Activated naive CD8-positive, alpha-beta T cell treated with anti-CD3 and anti-CD28 coated beads, Interleukin-2, amount 10 ng/mL, durations not matched to agents 7 days and 5 days (primary cell): ENCODE measurements at regions not wholly inside any gene's neighbourhood (a gene's known extent, or its start where the extent isn't known, plus 50 kb on each side); places are given as distances from the start of the nearest gene placed in this dataset.
"Not testable (repeated sequence)": the region's sequence is repeated elsewhere in the genome, so short reads cannot be mapped to it uniquely, and the experiment has no call there.

Experiments
- ATAC-seq: fragments of 150-1000 bp; cut with Tn5 transposase; one replicate; pipeline ENCODE4 v1.10.0; 2021; ENCODE audit warnings: low read depth, moderate library complexity
- POLR2A ChIA-PET: fragments of 350-600 bp; sonication (Branson Sonifier 250); formaldehyde crosslinking; loops from one replicate; lab custom pipeline; 2021; ENCODE audit warnings: antibody characterized with exemption; lab: Charles Lee
- DNase-seq: peaks from one replicate; pipeline ENCODE4 v3.0.0; 2021
- H3K27ac Mint-ChIP-seq: one replicate; pipeline ENCODE4 v1.8.0; 2022; ENCODE audit warnings: mild to moderate bottlenecking, mixed read lengths
- H3K27me3 Mint-ChIP-seq: one replicate; pipeline ENCODE4 v1.8.0; 2022; ENCODE audit warnings: mild to moderate bottlenecking, moderate library complexity, mixed read lengths
- H3K36me3 Mint-ChIP-seq: one replicate; pipeline ENCODE4 v1.8.0; 2021; ENCODE audit warnings: mild to moderate bottlenecking, mixed read lengths
- H3K4me1 Mint-ChIP-seq: one replicate; pipeline ENCODE4 v1.8.0; 2021; ENCODE audit warnings: mixed read lengths
- H3K4me3 Mint-ChIP-seq: one replicate; pipeline ENCODE4 v1.8.0; 2022; ENCODE audit warnings: mild to moderate bottlenecking, moderate library complexity, mixed read lengths
- H3K9me3 Mint-ChIP-seq: one replicate; pipeline ENCODE4 v1.8.0; 2021; ENCODE audit warnings: mixed read lengths

DNA sequence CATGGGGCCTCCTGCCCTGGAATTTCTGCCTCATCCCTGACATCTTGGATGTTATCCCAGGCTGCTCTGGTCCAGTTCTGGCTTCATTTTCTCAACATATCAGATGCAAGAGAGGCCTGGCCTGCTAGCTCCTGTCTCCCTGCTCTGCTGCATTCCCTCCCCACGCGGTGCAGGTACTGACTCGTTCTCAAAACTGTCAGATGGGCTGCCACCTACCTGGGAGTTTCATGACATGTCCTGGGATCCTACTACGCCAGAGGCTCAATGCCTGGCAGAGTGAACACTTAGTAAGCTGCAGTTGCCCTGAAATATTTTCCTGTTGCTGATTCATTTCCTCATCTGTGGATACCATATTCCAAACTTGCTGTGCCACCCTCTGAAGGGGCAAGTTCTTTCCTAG is 126.7 kb upstream of the PLGLB2 start:
- H3K36me3 Mint-ChIP-seq, H3K4me1 Mint-ChIP-seq, H3K4me3 Mint-ChIP-seq, ATAC-seq, H3K9me3 Mint-ChIP-seq, H3K27me3 Mint-ChIP-seq, POLR2A ChIA-PET, H3K27ac Mint-ChIP-seq, DNase-seq: not testable (repeated sequence)

DNA sequence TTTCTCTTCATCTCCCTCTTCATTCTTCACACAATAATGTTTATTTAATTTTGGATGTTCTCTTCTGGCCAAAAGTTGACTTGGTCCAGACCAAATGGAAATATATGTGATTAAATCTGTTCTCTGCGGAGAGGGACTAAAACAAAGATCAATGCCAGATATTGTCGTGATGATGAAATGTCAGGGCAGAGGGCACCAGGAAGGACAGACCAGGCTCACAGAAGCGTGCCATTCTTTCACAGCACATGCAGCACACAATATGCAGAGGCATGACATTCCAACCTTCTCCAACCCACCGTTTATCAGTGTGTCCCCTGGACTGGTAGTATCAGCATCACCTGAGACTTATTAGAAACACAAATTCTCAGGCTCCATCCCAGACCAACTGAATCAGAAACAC is 125.2 kb upstream of the PLGLB2 start:
- H3K27me3 Mint-ChIP-seq, H3K9me3 Mint-ChIP-seq, H3K27ac Mint-ChIP-seq, POLR2A ChIA-PET, H3K4me3 Mint-ChIP-seq, DNase-seq, ATAC-seq, H3K4me1 Mint-ChIP-seq, H3K36me3 Mint-ChIP-seq: not testable (repeated sequence)

DNA sequence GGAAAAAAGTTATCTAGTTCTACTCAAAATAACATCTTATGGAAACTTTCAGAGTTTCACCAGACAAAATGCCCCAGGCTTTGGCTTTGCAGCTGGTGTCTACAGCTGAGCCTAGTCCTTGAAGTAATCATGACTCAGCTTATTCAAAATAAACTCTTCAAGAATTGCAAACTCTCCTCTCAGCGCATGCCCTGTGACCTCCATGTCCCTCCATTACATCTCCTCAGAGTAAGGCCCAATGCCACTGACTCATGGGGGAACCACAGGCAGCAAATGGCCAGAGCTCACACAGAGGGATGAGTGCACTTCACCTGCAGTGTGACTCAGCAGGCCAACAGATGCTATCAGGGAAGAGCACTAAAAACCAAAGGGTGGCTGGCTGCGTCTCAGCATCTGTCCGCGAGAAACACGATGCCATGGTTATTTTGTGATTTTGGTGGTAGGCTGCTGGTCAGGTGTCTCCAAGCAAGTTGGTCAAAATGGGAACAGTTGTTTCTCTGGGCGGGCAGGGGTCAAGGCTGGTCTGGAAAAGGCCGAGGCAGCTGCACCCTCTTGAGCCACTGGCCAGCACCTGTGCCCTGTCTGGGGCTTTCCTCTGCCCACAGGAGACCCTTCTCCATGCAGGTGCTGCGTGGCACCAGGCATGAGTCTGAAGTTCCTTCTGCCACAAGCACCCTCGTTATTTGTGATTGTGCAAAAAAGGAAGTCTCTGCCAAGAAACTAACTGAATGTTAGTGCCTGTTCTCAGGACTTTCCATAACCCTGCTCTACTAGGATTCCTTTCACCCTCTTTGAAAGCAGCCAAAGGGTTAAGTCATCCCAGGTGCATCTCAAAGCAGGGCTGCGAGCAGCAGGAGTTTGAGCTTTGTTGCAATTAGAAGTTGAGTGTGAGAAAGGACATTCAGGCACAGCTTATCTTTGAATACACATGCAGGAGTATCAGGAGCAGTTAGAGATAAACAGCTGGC is 118.1 kb upstream of the PLGLB2 start:
- H3K36me3 Mint-ChIP-seq, H3K9me3 Mint-ChIP-seq, H3K27ac Mint-ChIP-seq, H3K4me3 Mint-ChIP-seq, POLR2A ChIA-PET, H3K4me1 Mint-ChIP-seq, DNase-seq, ATAC-seq, H3K27me3 Mint-ChIP-seq: not testable (repeated sequence)

GRCh38 chr2:87630892-87631291 is 117.0 kb upstream of the PLGLB2 start:
- ATAC-seq, H3K9me3 Mint-ChIP-seq, H3K4me3 Mint-ChIP-seq, H3K4me1 Mint-ChIP-seq, DNase-seq, POLR2A ChIA-PET, H3K36me3 Mint-ChIP-seq, H3K27me3 Mint-ChIP-seq, H3K27ac Mint-ChIP-seq: not testable (repeated sequence)

GRCh38 chr2:87631402-87631801 is 116.5 kb upstream of the PLGLB2 start:
- H3K9me3 Mint-ChIP-seq, DNase-seq, H3K36me3 Mint-ChIP-seq, H3K27me3 Mint-ChIP-seq, H3K4me1 Mint-ChIP-seq, ATAC-seq, H3K4me3 Mint-ChIP-seq, POLR2A ChIA-PET: not testable (repeated sequence)
- peak overlapping the region; percentile 42 for H3K27ac Mint-ChIP-seq

- H3K4me1 Mint-ChIP-seq, H3K36me3 Mint-ChIP-seq, DNase-seq, H3K27me3 Mint-ChIP-seq, H3K4me3 Mint-ChIP-seq, H3K9me3 Mint-ChIP-seq, POLR2A ChIA-PET: not testable (repeated sequence)
- H3K27ac Mint-ChIP-seq: peak overlapping the region; percentile 16
- peak; percentile 24 for ATAC-seq
These were observed 114.5 kb upstream of the PLGLB2 start for GRCh38 chr2:87633287-87633963.

GRCh38 chr2:87634106-87634505 is 113.8 kb upstream of the PLGLB2 start:
- H3K4me3 Mint-ChIP-seq, DNase-seq, H3K27me3 Mint-ChIP-seq, H3K9me3 Mint-ChIP-seq, POLR2A ChIA-PET, ATAC-seq, H3K36me3 Mint-ChIP-seq, H3K4me1 Mint-ChIP-seq: not testable (repeated sequence)
- H3K27ac Mint-ChIP-seq: peak overlapping the region; percentile 51

DNA sequence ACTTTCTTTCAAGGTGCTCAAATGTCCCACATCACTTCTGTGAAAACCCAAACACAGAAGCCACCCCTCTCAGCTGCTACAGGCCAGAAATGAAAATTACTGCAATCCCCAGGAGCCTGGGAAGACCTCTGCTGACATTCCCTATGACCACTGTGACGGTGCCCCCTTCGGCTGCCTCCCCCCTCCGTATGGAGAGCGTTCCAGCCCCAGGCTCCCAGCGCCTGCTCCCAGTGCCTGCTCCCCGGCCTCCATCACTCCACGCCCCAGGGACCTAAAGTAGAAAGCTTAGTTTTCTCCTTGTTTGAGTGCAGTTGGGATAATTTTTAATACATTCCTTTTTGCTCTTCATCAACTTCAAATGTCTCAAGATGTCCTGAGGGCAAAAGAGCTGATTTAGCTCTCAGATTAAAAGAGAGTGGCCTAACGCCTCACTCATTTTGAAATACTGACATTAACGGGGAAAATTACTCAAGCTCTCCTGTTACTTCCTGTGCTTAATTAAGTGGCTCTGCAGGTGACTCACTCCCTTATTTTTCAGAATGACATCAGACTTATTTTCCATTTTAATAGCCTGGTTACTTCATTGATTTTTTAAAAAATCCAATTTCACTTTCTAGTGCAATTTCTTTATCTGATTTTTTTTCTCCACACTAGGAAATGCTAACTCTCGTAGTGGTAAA is 112.8 kb upstream of the PLGLB2 start:
- DNase-seq, H3K27me3 Mint-ChIP-seq, H3K4me1 Mint-ChIP-seq, H3K36me3 Mint-ChIP-seq, POLR2A ChIA-PET, H3K9me3 Mint-ChIP-seq, H3K4me3 Mint-ChIP-seq: not testable (repeated sequence)
- H3K27ac Mint-ChIP-seq: peak overlapping the region; percentile 58
- peak; percentile 44 for ATAC-seq

DNA sequence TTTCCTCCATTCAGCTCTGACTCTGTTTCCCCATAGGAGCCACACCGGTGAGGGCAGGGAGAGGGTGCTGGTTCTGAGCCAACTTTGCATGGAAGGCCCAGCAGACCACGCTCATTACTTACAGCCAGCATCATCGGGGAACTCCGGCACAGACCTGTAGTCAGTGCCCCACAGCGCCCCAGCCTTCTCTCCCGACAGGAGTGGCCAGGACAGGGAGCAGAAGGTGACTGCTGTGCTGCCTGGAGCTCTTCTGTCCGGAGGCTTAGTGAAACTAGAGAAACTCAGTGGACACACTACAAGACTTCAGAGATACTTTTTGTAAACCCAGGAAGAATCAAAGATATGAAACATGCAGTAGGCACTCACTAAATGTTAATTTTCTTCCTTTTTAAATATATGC is 111.6 kb upstream of the PLGLB2 start:
- POLR2A ChIA-PET, ATAC-seq, H3K4me3 Mint-ChIP-seq, DNase-seq, H3K9me3 Mint-ChIP-seq, H3K27ac Mint-ChIP-seq, H3K27me3 Mint-ChIP-seq, H3K36me3 Mint-ChIP-seq, H3K4me1 Mint-ChIP-seq: not testable (repeated sequence)

DNA sequence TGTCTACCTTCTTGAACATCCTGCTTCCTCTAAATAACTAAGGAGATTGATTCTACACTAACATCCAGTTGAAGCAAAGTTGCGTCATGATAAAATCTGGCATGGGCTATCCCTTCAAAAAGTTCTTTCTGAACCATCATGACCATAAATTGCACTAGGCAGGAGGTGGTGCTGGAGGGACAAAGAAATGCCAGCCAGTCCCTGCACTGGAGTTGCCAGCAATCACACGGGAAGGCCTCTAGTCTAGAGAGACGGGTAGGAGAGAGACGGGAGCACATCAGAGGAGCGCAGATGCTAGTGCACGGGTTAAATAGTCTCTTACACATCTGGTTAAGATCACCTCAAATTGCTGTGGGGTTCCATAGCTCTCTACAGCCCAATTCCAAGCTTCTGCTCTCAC is 111.2 kb upstream of the PLGLB2 start:
- H3K9me3 Mint-ChIP-seq, DNase-seq, H3K4me3 Mint-ChIP-seq, ATAC-seq, H3K27ac Mint-ChIP-seq, H3K36me3 Mint-ChIP-seq, H3K4me1 Mint-ChIP-seq, POLR2A ChIA-PET, H3K27me3 Mint-ChIP-seq: not testable (repeated sequence)

DNA sequence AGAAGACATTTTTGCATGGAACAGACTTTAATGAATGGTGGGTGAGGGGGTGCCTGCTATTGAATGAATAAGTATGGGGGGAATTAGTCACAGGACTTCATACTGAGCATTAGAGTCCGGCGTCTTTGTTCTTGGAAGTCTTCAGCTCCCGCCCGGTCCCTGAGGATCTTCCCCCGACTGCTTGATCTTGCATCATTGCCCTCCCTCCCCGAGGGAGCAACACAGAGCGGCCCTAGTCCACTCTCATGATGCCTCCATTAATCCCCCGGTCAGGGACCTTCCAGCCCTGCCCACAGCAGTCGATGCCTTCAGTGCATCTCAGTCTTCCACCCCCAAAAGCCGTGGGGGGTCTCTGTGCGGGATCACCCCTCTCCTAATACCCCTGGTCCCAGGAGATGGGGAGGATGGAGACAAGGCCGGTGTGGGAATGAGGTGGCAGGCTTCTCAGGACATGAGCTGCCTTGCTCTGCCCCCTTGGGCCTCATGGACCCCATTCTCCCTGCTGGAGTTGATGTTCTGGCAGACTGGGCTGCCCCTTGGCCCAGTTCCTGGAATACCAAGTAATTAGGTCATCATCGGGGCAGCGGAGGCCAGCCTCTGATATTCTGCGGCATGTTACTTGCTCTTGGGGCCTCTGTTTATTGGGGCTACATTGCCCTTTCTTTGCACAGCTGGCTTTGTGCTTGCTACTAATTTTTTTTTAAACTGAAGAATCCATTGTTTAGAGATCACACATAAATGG is 110.5 kb upstream of the PLGLB2 start:
- DNase-seq, H3K27me3 Mint-ChIP-seq, H3K9me3 Mint-ChIP-seq, H3K36me3 Mint-ChIP-seq, POLR2A ChIA-PET, H3K4me1 Mint-ChIP-seq, ATAC-seq, H3K4me3 Mint-ChIP-seq, H3K27ac Mint-ChIP-seq: not testable (repeated sequence)

DNA sequence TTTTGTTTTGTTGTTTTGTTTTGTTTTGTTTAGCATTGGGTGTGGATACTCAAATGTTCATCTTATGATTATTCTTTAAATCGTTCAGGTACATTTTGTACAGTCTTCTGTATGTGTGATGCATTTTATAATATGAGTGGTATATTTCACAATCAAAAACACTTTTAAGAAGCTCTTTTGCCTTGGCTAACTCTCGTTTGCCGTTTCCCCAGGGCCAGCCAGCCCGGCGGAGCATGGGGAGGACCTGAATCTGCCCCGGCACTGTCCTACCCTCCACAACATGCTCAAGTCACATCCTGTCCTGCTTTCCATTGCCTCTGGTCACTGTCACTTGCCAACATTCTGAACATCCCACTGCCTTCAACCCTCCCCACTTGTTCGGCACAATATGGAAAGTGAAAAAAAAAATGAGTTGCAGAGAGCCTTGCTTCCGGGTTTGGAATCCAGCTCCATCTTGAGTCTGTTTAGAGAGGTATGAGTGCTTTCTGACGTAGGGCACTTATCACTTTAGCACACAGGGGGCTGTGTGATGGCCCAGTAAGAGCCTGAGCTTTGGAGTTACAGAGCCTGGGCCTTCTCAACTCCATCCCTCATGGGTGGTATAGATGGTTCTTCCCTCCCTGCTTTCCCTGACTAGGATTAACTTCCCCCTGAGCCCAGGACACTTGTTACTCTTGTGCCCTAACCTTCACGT is 109.6 kb upstream of the PLGLB2 start:
- H3K36me3 Mint-ChIP-seq, POLR2A ChIA-PET, H3K9me3 Mint-ChIP-seq, H3K27me3 Mint-ChIP-seq, DNase-seq, H3K4me3 Mint-ChIP-seq, ATAC-seq, H3K27ac Mint-ChIP-seq, H3K4me1 Mint-ChIP-seq: not testable (repeated sequence)

GRCh38 chr2:87638872-87639271 is 109.0 kb upstream of the PLGLB2 start:
- H3K4me1 Mint-ChIP-seq, H3K36me3 Mint-ChIP-seq, H3K27ac Mint-ChIP-seq, H3K9me3 Mint-ChIP-seq, DNase-seq, H3K27me3 Mint-ChIP-seq, POLR2A ChIA-PET, H3K4me3 Mint-ChIP-seq, ATAC-seq: not testable (repeated sequence)
